ENCODE measurements at regions not wholly inside any gene's neighbourhood (a gene's known extent, or its start where the extent isn't known, plus 50 kb on each side); places are given as distances from the start of the nearest gene placed in this dataset.

DNA sequence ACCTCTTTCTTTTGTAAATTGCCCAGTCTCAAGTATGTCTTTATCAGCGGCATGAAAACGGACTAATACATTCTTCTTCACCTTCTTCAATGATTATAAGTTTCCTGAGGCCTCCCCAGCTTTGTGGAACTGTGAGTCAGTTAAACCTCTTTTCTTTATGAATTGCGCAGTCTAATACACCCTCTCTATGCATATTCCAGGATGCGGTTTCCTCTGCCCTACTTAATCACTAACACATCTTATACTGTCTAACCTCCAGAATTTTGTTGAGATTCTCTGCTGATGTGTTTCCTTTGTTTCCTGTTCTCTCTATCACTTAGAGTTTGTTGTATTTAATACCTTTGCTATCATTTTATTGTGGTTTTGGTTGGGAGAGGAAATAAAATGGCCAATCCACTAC, 145.4 kb downstream of the AEBP2 start:
- no peaks in the 10 kb centered on the region for H3K36me3 ChIP-seq (ENCODE audit: control insufficient read depth, insufficient read depth, low read length)
- ATAC-seq (ENCODE audit: low read depth) (no peak), DNase-seq (no peak)
- no TSS peak for BruUV-seq (replicated peaks)
- H3K9me3 ChIP-seq (ENCODE audit: control insufficient read depth, insufficient read depth, low read length), result peaks cover 9% of the 10 kb centered on the region
- H4K91ac ChIP-seq (ENCODE audit: insufficient read depth, low read depth, low read length), result no peak overlapping the region
- no peak overlapping the region for H3K56ac ChIP-seq (ENCODE audit: extremely low read depth, insufficient read depth, low read length)
- H3K4ac ChIP-seq (ENCODE audit: low read depth, low read length), result no peak overlapping the region
- no peak overlapping the region for H3K4me3 ChIP-seq (ENCODE audit: insufficient read depth, low read depth, low read length)
- ChIA-PET CTCF (no interaction called here), POLR2A (ENCODE audit: unreplicated experiment) (no interaction called here)
- H4K5ac ChIP-seq (ENCODE audit: low read depth, low read length), result no peak overlapping the region
- H3K27ac ChIP-seq (ENCODE audit: insufficient read depth, low read length), result no peak overlapping the region
- no peaks in the 10 kb centered on the region for H3K9me1 ChIP-seq (ENCODE audit: insufficient read depth, low read length)
- H3K23ac ChIP-seq (ENCODE audit: low read depth, low read length), result no peak overlapping the region
- no peaks in the 10 kb centered on the region for H3K79me1 ChIP-seq (ENCODE audit: low read depth in 1 of 2, low read length in 2 of 2)
- no peaks in the 10 kb centered on the region for H3K4me1 ChIP-seq (ENCODE audit: control insufficient read depth, insufficient read depth, low read length)
- H2BK20ac ChIP-seq (ENCODE audit: low read depth, low read length), result no peak overlapping the region
- TF ChIP-seq USF2 (IDR thresholded peaks at IDR 0.05; ENCODE audit: low read depth, low read length) (no peak), MXI1 (IDR thresholded peaks at IDR 0.05; ENCODE audit: borderline replicate concordance, low read depth, low read length) (no peak), MAZ (IDR thresholded peaks at IDR 0.05; ENCODE audit: borderline replicate concordance, low read depth, low read length) (no peak), RFX5 (IDR thresholded peaks at IDR 0.05; ENCODE audit: low read depth, low read length) (no peak), FOS (IDR thresholded peaks at IDR 0.05; ENCODE audit: low read depth, low read length) (no peak), MAFK (IDR thresholded peaks at IDR 0.05; ENCODE audit: low read depth, low read length) (no peak), SMC3 (IDR thresholded peaks at IDR 0.05; ENCODE audit: low read depth, low read length) (no peak), POLR2A (IDR thresholded peaks at IDR 0.05; ENCODE audit: low read depth, low read length) (no peak), CEBPB (IDR thresholded peaks at IDR 0.05; ENCODE audit: low read depth, low read length) (no peak), NFE2L2 (IDR thresholded peaks at IDR 0.05; ENCODE audit: low read depth, low read length) (no peak), RCOR1 (IDR thresholded peaks at IDR 0.05; ENCODE audit: insufficient replicate concordance, low read length) (no peak), ELK1 (IDR thresholded peaks at IDR 0.05; ENCODE audit: borderline replicate concordance, low read depth, low read length) (no peak), RAD21 (IDR thresholded peaks at IDR 0.05; ENCODE audit: low read length) (no peak), CTCF (conservative IDR thresholded peaks at IDR 0.05; ENCODE audit: low read depth, low read length) (no peak), BHLHE40 (IDR thresholded peaks at IDR 0.05; ENCODE audit: low read depth, low read length) (no peak), CHD1 (IDR thresholded peaks at IDR 0.05; ENCODE audit: low read depth, low read length) (no peak)
- H3K14ac ChIP-seq (replicated peaks; ENCODE audit: low read depth, low read length), result no peak overlapping the region
- dilution Hi-C loops (cut with HindIII; ENCODE audit: low sequenced_read_pairs, unreplicated experiment) (no loop called here), in situ Hi-C loops (cut with MboI; ENCODE audit: low sequenced_read_pairs) (no loop called here), intact Hi-C loops (cut with micrococcal nuclease) (no loop called here)
- H3K9ac ChIP-seq (ENCODE audit: low read depth, low read length), result no peak overlapping the region
- H4K8ac ChIP-seq (ENCODE audit: low read depth in 2 of 2, low read length in 2 of 2), result no peak overlapping the region
- no peak overlapping the region for H2BK15ac ChIP-seq (ENCODE audit: low read depth, low read length)
- no CpG with 5 or more reads among the region's 4 CpGs for WGBS, 2 experiments (ENCODE audit: extremely low coverage in 2 of 2, insufficient read length in 1 of 2)
- no peaks in the 10 kb centered on the region for H3K27me3 ChIP-seq (ENCODE audit: control insufficient read depth, insufficient read depth, low read length)
- no peak overlapping the region for H2AFZ ChIP-seq (replicated peaks; ENCODE audit: low read length, poor library complexity)
- H2AK9ac ChIP-seq (replicated peaks; ENCODE audit: low read depth, low read length, poor library complexity), result no peak overlapping the region
- no peak overlapping the region for H3K4me2 ChIP-seq (ENCODE audit: low read depth, low read length)
- no peak overlapping the region for H2AK5ac ChIP-seq (ENCODE audit: low read depth, low read length)
- no peak overlapping the region for H3K18ac ChIP-seq (ENCODE audit: low read depth, low read length)
- no peak overlapping the region for H2BK5ac ChIP-seq (ENCODE audit: low read depth, low read length, poor library complexity, severe bottlenecking)
- H2BK120ac ChIP-seq (ENCODE audit: low read depth, low read length), result no peak overlapping the region
- H4K20me1 ChIP-seq (ENCODE audit: insufficient read depth, low read length), result no peaks in the 10 kb centered on the region
